DMS153 treated with DMSO at 0.1 percent for 48 hours (cell line): ENCODE measurements at regions not wholly inside any gene's neighbourhood (a gene's known extent, or its start where the extent isn't known, plus 50 kb on each side); places are given as distances from the start of the nearest gene placed in this dataset.

Source experiments
- DNase-seq: peaks from one replicate; lab custom pipeline; 2025; ENCODE audit not compliant: unreplicated experiment; lab: John Stamatoyannopoulos, UW

DNA sequence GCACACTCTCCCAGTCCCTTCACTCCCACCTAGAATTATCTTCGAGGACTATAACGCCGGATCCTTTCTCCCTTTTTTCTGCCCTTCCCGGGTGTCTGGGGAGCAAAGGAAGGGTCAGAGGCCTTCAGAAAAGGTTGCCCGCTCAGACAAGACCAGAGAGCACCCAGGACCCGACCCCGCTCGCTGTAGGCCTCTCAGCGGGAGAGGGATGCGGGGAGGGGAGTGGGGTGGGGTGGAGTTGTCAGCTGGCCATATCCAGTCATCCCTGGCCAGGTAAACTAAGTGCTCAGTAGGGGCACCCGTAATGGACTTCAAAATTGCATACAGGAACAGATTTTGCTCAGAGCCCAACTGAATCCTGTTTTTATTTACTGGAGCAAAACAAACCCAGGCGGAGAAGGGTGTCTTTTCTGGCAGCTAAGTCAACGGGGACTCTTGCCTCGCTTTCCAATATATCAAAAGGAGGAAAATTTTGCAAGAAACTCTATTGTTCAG lies 65.0 kb downstream of the NOL4 start:
- peak; percentile 66 for DNase-seq

DNA sequence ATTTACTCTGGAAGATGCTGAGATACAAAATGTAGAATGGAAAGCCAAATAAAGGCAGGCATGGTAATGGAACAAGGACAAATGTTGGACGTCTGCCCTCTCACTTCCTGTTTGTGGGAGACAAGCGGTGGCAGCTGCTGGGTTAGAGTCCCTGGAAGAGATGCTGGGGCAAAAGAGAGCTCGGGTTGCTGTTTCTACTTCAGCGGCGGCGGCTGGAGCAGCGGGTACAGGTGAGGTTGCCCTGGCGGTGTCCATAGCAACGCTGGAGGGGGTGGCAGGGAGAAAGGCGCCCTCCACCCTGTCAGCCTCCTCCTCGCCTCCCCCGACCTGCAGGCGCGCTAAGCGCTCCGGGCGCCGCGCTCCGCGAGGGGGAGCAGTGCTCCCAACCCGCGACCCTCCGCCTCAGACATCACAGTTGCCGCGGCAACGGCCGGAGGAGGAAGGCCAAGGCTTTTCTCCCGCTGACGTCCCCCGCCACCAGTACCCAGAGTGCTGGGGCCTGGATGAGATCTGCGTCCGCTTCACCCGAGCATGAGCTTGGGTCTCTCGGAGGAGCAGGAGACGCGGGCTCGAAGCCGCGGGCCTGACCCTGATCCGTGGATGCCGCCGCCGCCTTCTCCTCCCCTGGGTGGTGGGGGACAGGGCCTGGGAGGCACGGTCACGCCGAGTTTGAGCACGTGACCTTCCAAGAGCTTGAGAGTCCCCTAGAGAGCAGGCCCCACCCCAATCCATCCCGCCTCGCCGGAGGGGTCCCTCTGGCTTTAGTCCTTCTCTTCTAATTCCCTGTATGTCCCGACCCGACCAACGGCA lies 65.6 kb downstream of the NOL4 start:
- DNase-seq: peak; percentile 96

DNA sequence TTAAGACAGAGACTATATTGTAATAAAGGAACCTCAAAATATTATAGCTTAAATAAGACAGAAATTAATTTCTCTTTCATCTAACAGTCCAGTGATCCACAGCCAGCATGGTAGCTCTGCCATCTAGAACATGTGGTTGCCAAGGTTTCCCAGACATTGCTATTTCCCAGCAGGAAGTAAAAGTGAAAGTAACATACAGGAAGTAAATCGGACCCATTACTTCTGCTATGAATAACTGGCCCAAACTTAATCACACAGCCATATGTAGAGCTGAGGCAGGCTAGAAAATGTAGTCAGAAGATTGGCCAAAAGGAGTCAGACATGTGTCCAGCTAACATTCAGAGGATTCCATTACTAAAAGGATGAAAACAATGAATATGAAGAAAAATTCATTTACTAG lies 71.0 kb downstream of the NOL4 start:
- peak; percentile 87 for DNase-seq

DNA sequence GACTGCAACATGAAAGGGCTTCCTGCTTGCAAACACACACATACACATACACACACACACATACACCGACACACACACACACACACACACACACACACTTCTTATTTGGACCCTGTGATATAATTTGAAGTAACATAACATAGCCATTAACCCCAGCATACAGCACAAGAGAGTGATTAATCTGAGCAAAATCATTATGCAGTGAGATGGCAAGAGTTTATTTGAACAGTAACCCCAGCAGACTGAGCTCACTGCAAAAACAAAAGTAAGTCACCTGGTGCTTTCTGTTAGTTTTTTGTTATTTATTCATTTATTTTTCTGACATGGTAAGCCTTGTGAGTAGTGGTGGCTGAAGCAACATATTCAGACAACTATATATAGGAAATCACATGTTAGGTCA lies 93.7 kb downstream of the NOL4 start:
- DNase-seq: peak; percentile 44

DNA sequence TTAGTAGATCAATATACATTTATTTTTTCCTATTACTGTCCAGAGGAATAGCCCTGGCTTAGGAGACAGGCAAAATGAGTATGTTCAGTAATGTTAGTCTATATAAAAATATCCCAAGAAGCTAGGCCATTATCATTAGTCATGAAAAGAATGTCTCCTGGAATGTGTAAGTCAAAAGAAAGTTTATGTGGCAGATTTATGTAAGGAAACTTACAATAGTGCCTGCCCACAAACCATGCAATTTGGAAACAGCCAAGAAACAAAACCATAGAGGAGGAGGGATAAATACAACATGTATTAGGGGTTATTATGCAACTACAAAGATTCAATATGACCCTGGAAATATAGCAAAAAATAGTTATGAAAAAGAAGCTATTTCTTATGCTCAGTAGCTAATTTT lies 96.3 kb downstream of the NOL4 start:
- no peak for DNase-seq

DNA sequence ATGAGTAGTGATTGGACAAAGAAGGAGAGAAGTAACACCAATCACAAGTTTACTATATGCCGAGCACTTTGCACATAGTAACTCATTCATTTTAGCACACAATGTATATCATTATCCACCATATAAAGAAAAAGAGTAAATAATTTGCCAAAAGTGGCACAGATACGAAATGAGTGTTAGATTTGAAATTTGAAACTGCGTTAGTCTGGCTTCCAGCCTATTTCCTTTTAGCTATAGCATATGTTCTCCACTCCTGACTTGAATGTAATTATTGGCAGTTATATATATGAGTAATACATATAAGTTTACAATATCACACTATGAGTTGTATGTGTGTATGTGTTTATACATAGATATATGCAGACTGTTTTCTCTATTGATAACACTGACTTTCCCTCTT lies 98.6 kb downstream of the NOL4 start:
- no peak for DNase-seq

DNA sequence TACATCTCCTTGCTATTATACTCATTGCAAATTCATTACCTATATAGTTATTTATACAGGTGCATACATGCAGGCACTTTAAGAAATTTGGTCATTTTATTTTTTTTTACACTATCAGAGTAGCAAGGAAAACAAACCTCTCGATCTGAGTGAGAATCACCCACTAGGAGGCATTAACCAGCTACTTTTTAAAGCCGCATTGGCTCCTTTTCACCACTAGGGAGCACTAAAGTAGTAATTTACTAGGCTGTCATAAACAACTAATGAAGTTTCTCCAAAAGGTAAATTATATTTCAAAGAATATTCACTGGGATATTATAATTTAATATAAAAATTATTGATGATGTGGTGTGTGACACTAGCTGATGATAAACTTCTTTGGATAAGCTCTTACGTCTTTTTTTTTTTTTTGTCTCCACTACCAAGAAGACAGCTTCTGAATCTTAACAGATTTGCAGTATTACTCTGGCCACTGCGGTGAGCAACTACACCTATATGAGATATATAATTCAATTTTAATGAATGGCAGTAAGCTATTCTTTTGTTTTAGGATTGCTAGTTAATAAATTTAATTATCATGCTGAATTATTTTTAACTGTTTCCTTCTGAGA lies 101.9 kb downstream of the NOL4 start:
- peak; percentile 53 for DNase-seq

DNA sequence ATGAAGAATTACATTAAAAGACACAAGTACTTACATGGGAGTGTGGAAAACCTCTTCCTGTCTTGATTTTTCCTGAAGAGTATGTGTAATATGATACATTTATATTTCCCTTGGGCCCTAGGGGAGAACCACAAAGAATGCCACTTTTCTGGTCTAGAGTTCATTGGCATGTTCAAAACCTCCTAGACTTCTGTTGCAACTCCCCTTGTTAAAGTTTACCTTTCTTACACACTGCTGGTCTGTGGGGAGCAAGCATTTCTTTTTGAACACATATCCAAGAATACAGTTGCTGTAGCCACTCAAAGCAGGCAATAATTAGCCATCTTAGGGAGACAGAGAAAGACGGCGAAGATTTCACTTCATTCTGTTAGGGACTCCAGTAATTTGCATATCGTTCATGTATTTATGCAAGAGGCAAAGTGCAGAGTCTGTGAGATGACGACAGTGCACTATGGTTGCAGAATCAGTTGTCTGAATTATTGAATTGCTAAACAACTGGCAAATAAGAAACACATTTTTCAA lies 103.5 kb downstream of the NOL4 start:
- peak; percentile 36 for DNase-seq

DNA sequence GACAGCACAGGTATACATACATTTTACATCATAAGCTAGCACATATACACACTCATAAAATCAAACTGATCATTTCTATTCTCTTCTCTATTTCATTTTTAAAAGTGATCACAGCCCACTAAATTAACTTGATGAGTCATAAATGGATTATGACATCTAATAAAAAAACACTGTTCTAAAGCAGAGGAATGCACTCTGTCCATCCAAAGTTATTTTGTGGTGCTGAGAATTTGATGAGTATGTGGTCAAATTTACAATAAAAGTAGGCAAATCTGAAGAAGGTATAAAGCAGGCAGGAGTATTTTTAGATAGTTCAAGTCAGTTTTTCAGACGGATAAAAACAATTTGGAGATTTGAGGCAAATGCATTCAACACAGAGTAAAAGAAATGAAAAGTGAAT lies 104.4 kb downstream of the NOL4 start:
- DNase-seq: no peak

DNA sequence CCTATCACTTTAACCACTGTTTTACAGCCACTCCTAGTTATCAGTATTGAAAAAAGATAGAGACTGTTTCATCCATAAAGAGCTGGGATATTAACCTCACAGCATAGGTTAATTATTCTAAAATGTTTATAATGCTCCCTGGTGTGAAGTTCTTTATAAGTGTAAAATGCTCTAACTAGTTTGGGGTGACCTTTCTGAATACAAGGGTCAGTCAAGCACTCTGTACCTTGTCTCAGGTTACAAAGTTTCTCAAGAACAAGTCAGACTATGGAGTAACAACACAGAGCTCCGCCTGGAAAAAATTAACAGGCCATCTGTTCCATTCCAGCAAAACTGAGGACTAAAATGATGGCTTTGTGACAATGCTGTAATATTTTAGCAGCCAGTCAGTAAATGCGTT lies 107.4 kb downstream of the NOL4 start:
- DNase-seq: no peak

DNA sequence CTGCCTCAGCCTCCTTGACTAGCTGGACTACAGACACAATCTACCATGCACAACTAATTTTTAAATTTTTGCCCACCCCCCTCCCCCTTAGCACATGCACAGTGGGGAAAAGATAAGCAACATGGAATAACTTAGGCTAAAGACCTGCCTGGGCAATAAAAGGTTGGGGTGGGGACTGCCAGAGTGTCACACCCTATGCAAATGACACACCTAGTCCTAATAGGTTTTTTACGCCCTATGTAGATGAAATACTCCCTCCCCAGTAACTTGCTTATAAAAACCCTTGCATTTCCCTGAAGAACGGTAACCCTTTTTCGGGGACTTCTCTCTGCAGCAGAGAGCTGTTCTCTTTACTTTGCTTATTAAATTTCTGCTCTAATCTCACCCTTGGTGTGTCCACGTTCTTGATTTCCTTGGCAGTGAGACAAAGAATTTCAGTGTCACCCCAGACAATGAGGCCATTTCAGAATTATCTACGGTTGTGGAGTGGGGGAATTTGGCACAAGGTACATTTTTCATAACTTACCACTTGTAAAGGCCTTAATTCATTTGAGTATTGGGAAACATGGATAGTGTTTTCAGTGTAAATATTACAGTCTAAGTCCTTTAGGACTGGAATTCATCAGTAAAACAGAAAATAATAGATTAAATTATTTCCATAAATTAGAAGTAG lies 109.2 kb downstream of the NOL4 start:
- no peak for DNase-seq

DNA sequence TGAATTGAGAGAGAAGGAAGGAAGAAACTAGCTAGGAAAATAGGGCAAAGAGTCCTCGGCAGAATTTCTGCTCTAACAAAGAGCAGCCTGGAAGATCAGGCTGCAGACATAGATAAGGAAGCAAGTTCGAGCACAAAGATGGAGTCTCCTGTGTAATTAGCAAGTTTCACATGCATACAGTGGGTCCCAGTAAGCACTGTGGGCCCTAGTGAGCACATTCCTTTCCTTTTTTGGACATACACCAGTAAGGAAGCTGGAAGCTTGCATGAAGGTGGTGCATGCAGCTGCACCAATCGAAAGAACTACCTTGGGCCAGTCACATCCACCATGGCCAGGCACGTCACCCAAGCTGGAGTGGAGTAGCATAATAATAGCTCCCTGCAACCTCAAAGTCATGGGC lies 109.7 kb downstream of the NOL4 start:
- no peak for DNase-seq

DNA sequence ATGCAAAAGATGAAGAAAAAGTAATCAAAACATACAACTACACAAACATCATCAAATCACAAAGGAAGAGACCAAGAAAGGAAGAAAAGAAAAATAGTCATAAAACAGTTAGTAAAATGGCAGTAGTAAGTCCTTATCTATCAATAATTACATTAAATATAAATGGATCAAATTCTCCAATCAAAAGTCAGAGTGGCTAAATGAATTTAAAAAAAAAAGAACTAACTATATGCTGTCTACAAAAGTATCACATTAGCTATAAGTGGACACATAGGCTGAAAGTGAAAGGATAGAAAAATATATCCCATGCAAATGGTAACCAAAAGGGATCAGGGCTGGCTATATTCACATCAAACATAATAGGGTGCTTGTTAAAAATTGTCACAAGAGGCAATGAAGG lies 116.5 kb downstream of the NOL4 start:
- DNase-seq: no peak

DNA sequence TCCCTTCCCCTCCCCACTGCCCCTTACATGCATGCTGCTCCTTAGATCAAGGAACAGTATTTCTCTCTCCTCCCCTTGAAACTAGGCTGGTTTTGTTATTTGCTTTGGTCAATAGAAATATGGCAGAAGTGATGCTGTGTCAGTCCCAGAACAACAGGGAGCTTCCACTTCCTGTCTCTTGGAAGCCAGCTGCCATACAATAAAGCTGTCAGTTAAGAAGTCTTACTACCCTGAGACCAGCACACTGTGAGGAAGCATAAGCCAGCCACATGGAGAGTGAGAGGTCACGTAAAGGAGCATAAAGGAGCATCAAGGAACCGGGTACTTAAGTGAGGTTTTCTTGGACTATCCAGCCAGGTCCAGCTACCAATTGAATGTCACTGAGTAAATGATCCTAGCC lies 126.6 kb downstream of the NOL4 start:
- DNase-seq: peak; percentile 54

DNA sequence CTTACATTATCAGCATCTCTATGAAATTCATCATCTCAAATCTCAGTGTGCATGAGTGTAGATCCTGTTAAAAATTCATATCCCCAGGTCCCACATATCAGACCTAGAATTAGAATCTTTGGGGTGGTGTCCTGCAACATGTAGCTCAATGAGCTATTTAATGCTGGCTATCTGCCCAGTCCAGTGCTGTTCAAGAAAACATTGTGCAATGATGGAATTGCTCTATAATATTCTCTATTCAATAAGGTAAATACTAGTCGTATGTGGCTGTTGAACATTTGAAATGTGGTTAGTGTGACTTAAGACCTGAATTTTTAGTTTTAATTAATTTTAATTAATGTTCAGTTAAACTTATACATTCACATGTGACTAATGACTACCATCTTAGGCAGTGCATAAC lies 127.4 kb downstream of the NOL4 start:
- peak; percentile 21 for DNase-seq

DNA sequence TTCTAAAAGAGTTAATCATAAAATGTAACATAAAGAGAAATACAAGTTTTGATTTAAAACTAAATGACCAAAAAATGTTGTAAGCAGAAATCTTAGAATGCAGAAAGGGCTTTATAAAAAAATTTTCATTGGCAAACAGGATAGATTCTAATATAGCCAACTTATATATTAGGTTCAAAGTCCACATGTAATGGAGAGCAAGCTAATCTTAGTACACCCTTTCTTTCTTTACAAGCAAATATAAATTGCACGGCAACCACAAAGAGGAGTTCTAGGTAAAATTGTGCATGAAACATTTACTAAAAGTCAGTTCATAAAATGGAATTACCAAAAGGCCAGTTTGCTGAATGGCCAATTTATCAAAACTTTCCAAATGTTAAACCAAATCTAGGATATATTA lies 130.6 kb downstream of the NOL4 start:
- DNase-seq: no peak

DNA sequence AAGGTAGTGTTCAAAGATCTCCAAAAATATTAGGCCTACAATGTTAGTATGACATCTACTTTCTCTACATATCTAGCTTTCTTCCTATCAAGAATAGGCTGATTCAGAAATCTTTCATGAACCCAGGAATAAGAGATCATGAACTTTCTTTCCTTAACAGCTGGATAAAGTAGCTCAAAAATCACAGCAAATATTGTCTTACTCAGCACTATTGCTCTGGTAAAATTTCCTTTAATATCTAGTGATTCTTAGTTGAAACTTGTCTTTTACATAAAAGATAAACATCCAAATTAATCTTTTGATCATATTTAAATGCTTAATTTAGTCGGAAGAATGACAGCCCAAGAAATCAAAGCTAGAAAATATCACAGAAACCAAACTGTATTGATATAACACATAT lies 131.9 kb downstream of the NOL4 start:
- DNase-seq: no peak

DNA sequence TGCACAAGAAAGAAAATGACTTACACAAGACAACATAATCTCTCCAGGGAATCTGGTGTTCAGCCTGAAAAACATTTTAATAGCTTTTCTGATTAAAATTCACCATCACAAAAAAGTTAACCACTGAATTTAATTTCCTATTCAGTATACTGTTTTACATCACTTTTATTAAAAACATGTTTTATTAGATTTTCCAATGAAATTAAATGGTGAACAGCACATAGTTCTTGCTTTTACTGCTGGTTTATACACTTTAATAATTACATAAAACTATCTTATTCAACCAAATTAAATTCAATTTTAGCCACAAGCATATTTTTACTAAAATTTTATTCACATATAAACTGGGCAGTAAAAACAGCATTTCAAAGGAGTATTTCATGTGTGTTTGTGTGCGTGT lies 138.3 kb downstream of the NOL4 start:
- DNase-seq: no peak

DNA sequence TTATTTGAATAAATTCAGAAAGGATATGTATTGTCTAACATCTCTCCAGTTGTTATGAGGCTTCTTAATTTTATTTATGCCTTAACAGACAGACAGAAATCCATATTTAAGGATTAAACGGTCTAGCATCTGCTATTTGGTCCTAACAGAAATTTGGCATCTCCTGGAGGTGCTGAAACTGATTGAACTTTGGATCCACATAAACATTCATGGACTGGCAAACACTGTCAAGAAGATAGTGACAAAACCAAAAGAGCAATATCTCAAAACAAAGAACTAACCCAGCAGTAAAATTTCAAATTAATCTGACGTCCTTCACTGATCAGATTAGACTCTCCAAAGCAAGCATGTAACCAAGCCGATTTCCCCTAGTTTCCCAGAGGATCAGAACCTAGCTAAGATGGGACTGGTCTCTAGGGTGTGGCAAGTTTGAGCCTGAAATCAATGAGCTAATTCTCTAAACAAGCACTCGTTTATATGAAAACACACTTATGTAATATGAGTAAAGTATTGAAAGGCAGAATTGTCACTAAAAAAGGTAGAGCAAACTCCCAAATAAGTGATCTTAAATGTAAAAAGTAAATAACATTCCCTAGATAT lies 139.5 kb downstream of the NOL4 start:
- no peak for DNase-seq

DNA sequence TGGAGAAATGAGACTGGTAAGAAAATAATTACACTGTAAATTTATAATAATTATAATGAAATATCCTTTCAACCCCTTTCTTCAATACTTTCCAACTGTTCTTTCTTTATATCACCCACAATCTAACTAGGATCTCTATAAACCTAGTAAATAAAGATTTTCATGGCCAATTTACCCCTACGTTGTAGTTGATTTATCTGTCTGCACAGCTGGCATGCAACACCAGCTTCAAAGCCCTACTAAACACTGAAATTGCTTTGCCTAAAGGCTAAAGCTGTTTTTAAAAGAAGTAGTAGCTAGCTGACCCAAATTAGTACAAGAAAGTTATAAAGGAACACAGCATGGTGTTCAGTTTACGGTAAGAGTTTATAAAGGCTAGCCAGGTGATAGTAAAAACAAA lies 140.1 kb downstream of the NOL4 start:
- DNase-seq: no peak

DNA sequence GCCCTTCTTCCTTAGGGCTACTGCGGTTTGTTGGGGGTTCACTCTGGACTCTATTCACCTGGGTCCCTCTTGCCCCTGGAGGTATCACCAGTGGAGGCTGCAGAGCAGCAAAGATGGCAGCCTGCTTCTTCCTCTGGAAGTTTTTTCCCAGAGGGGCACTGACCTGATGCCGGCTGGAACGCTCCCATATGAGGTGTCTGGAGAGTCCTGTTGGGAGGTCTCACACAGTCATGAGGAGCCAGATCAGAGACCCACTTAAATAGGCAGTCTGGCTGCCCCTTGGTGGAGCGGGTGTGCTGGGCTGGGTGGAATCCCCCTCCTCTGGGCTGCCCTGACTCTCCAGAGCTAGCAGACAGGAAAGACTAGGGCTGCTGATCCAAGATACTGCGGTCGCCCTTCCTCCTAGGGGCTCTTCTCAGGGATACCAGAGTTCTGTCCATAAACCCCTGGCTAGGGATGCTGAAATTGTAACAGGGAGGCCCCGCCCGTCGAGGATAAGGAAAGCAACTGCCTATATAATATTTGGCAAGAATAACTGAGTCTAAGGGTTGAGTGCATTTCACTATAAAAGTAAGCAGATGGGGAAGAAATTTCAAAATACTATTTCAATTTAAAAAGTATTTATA lies 140.7 kb downstream of the NOL4 start:
- no peak for DNase-seq
